Muscle layer of colon (tissue), 2 donors: ENCODE measurements at regions not wholly inside any gene's neighbourhood (a gene's known extent, or its start where the extent isn't known, plus 50 kb on each side); places are given as distances from the start of the nearest gene placed in this dataset.

ENCODE experiments used
- H3K27ac ChIP-seq: one replicate; pipeline ENCODE4 v1.7.0; 2013; ENCODE audit warnings: low read depth, mild to moderate bottlenecking, low read length, moderate library complexity
- H3K27me3 ChIP-seq, 2 donors: one replicate each; pipeline ENCODE4 v1.7.0; 2013; ENCODE audit warnings: low read length in 2 of 2, mild to moderate bottlenecking in 2 of 2; ENCODE audit not compliant: insufficient read depth in 2 of 2, control insufficient read depth in 1 of 2
- H3K36me3 ChIP-seq: one replicate; pipeline ENCODE4 v1.7.0; 2013; ENCODE audit warnings: mild to moderate bottlenecking, low read length; ENCODE audit not compliant: insufficient read depth
- H3K4me1 ChIP-seq: one replicate; pipeline ENCODE4 v1.7.0; 2013; ENCODE audit warnings: mild to moderate bottlenecking, low read length; ENCODE audit not compliant: insufficient read depth
- H3K4me3 ChIP-seq, 2 donors: one replicate each; pipeline ENCODE4 v1.7.0; 2013; ENCODE audit warnings: low read length in 2 of 2, low read depth in 1 of 2, mild to moderate bottlenecking in 1 of 2, moderate library complexity in 1 of 2
- H3K9ac ChIP-seq: one replicate; pipeline ENCODE4 v1.7.0; 2013; ENCODE audit warnings: low read length
- H3K9me3 ChIP-seq: one replicate; pipeline ENCODE4 v1.7.0; 2013; ENCODE audit warnings: mild to moderate bottlenecking, low read length
- donor health status: abdominal sarcoma.
- donor health status: Adenocarcinoma of cecum.

- Histone ChIP-seq H3K27ac (no peak overlapping the region), H3K36me3 (no peaks in the 10 kb centered on the region), H3K9ac (no peak overlapping the region), H3K9me3 (no peaks in the 10 kb centered on the region), H3K4me3 (no peak overlapping the region), H3K27me3 (no peaks in the 10 kb centered on the region), H3K4me1 (peaks cover 51% of the 10 kb centered on the region)
Measured at GRCh38 chr6:56751604-56752003, 108.9 kb upstream of the DST start.

- no peaks in the 10 kb centered on the region for H3K36me3 ChIP-seq
- no peak overlapping the region for H3K27ac ChIP-seq
- peaks cover 41% of the 10 kb centered on the region for H3K4me1 ChIP-seq
- no peak overlapping the region for H3K9ac ChIP-seq
- no peak overlapping the region for H3K4me3 ChIP-seq
- H3K9me3 ChIP-seq, result no peaks in the 10 kb centered on the region
- H3K27me3 ChIP-seq, result no peaks in the 10 kb centered on the region
Measured at GRCh38 chr6:56750686-56751085, 108.0 kb upstream of the DST start.

- H3K27me3 ChIP-seq, result no peaks in the 10 kb centered on the region
- no peaks in the 10 kb centered on the region for H3K9me3 ChIP-seq
- no peak overlapping the region for H3K9ac ChIP-seq
- no peak overlapping the region for H3K4me3 ChIP-seq
- H3K36me3 ChIP-seq, result no peaks in the 10 kb centered on the region
- H3K27ac ChIP-seq, result no peak overlapping the region
- peaks cover 39% of the 10 kb centered on the region for H3K4me1 ChIP-seq
Measured at GRCh38 chr6:56749632-56750151, 107.0 kb upstream of the DST start.

GRCh38 chr6:56746767-56747504 is 104.2 kb upstream of the DST start:
- no peak overlapping the region for H3K9ac ChIP-seq
- H3K9me3 ChIP-seq, result no peaks in the 10 kb centered on the region
- H3K4me3 ChIP-seq, result no peak overlapping the region
- H3K36me3 ChIP-seq, result no peaks in the 10 kb centered on the region
- peaks cover 42% of the 10 kb centered on the region for H3K4me1 ChIP-seq
- no peaks in the 10 kb centered on the region for H3K27me3 ChIP-seq
- no peak overlapping the region for H3K27ac ChIP-seq

- Histone ChIP-seq H3K4me1 (peaks cover 43% of the 10 kb centered on the region), H3K27ac (no peak overlapping the region), H3K27me3 (no peaks in the 10 kb centered on the region), H3K4me3 (no peak overlapping the region), H3K36me3 (no peaks in the 10 kb centered on the region), H3K9me3 (no peaks in the 10 kb centered on the region), H3K9ac (no peak overlapping the region)
Measured at GRCh38 chr6:56745971-56746370, 103.3 kb upstream of the DST start.

GRCh38 chr6:56745081-56745480 is 102.4 kb upstream of the DST start:
- H3K27ac ChIP-seq, result no peak overlapping the region
- H3K27me3 ChIP-seq, result no peaks in the 10 kb centered on the region
- H3K4me1 ChIP-seq, result peaks cover 43% of the 10 kb centered on the region
- H3K36me3 ChIP-seq, result no peaks in the 10 kb centered on the region
- no peaks in the 10 kb centered on the region for H3K9me3 ChIP-seq
- H3K4me3 ChIP-seq, result no peak overlapping the region
- no peak overlapping the region for H3K9ac ChIP-seq

- Histone ChIP-seq H3K9ac (no peak overlapping the region), H3K4me1 (peaks cover 43% of the 10 kb centered on the region), H3K36me3 (no peaks in the 10 kb centered on the region), H3K27me3 (no peaks in the 10 kb centered on the region), H3K9me3 (no peaks in the 10 kb centered on the region), H3K27ac (no peak overlapping the region), H3K4me3 (no peak overlapping the region)
Measured at GRCh38 chr6:56744528-56744927, 101.8 kb upstream of the DST start.

- Histone ChIP-seq H3K27me3 (no peaks in the 10 kb centered on the region), H3K9me3 (no peaks in the 10 kb centered on the region), H3K36me3 (no peaks in the 10 kb centered on the region), H3K4me3 (peak overlapping the region in 1 of 2 donors; percentile 54), H3K9ac (peak overlapping the region; percentile 46), H3K4me1 (peaks cover 52% of the 10 kb centered on the region), H3K27ac (peak overlapping the region; percentile 54)
Measured at GRCh38 chr6:56742122-56742791, 99.6 kb upstream of the DST start.

GRCh38 chr6:56741472-56741871 is 98.8 kb upstream of the DST start:
- Histone ChIP-seq H3K9ac (no peak overlapping the region), H3K4me1 (peaks cover 52% of the 10 kb centered on the region), H3K27ac (peak overlapping the region; percentile 54), H3K27me3 (no peaks in the 10 kb centered on the region), H3K4me3 (peak overlapping the region; percentile 25 to 33), H3K9me3 (no peaks in the 10 kb centered on the region), H3K36me3 (no peaks in the 10 kb centered on the region)

- H3K36me3 ChIP-seq, result no peaks in the 10 kb centered on the region
- H3K27me3 ChIP-seq, result no peaks in the 10 kb centered on the region
- no peaks in the 10 kb centered on the region for H3K9me3 ChIP-seq
- no peak overlapping the region for H3K9ac ChIP-seq
- no peak overlapping the region for H3K4me3 ChIP-seq
- peaks cover 51% of the 10 kb centered on the region for H3K4me1 ChIP-seq
- H3K27ac ChIP-seq, result no peak overlapping the region
Measured at GRCh38 chr6:56739836-56740815, 97.4 kb upstream of the DST start.

GRCh38 chr6:56736804-56737203 is 94.1 kb upstream of the DST start:
- H3K4me1 ChIP-seq, result peaks cover 60% of the 10 kb centered on the region
- H3K4me3 ChIP-seq, result no peak overlapping the region
- no peaks in the 10 kb centered on the region for H3K27me3 ChIP-seq
- no peak overlapping the region for H3K9ac ChIP-seq
- H3K36me3 ChIP-seq, result no peaks in the 10 kb centered on the region
- no peaks in the 10 kb centered on the region for H3K9me3 ChIP-seq
- H3K27ac ChIP-seq, result no peak overlapping the region
